OCI-LY7 (cell line): ENCODE measurements at regions not wholly inside any gene's neighbourhood (a gene's known extent, or its start where the extent isn't known, plus 50 kb on each side); places are given as distances from the start of the nearest gene placed in this dataset.

Experiments used
- BruUV-seq: library from RNA; stranded (reverse); fragments of 400-500 nt; replicated peaks from 2 replicates; lab custom pipeline; 2021; lab: Mats Ljungman, UMichigan
- CTCF ChIA-PET: fragments of 300-600 bp; sonication (Branson Sonifier 250); formaldehyde crosslinking; loops from one replicate; lab custom pipeline; 2022; ENCODE audit warnings: antibody characterized with exemption; ENCODE audit not compliant: unreplicated experiment; lab: Charles Lee
- POLR2A ChIA-PET: fragments of 300-600 bp; sonication (Branson Sonifier 250); formaldehyde crosslinking; loops from one replicate; lab custom pipeline; 2022; ENCODE audit warnings: antibody characterized with exemption; lab: Charles Lee
- DNase-seq: peaks from one replicate; pipeline ENCODE4 v3.0.0-alpha.2; 2015; ENCODE audit warnings: low spot score
- H2AFZ ChIP-seq: fragments of 200-600 bp; sonication (generic), shearing (Covaris generic); 2 replicates; pipeline ENCODE4 v1.6.1; 2014; ENCODE audit warnings: mild to moderate bottlenecking, antibody characterized with exemption, low read length, moderate library complexity
- H3K27ac ChIP-seq: fragments of 200-600 bp; sonication (generic); 2 replicates; pipeline ENCODE4 v1.5.1; 2014; ENCODE audit warnings: mixed run types, low read depth, mild to moderate bottlenecking, moderate library complexity, low read length, inconsistent platforms; ENCODE audit not compliant: poor library complexity, severe bottlenecking
- H3K36me3 ChIP-seq: fragments of 200-600 bp; sonication (generic); 2 replicates; pipeline ENCODE4 v1.6.1; 2014; ENCODE audit warnings: mild to moderate bottlenecking, antibody characterized with exemption, low read length, moderate library complexity, mixed read lengths; ENCODE audit not compliant: insufficient read depth
- H3K4me1 ChIP-seq: fragments of 200-600 bp; sonication (generic); 2 replicates; pipeline ENCODE4 v1.5.1; 2014; ENCODE audit warnings: mild to moderate bottlenecking, low read length; ENCODE audit not compliant: insufficient read depth, poor library complexity, severe bottlenecking
- H3K4me2 ChIP-seq: fragments of 200-600 bp; sonication (generic); 2 replicates; pipeline ENCODE4 v1.6.1; 2014; ENCODE audit warnings: mild to moderate bottlenecking, low read length
- H3K4me3 ChIP-seq: fragments of 200-600 bp; sonication (generic); 2 replicates; pipeline ENCODE4 v1.5.1; 2014; ENCODE audit warnings: mild to moderate bottlenecking, low read depth, low read length; ENCODE audit not compliant: poor library complexity, severe bottlenecking
- H3K79me2 ChIP-seq: fragments of 200-600 bp; sonication (generic); 2 replicates; pipeline ENCODE4 v1.6.1; 2016; ENCODE audit warnings: low read depth, mild to moderate bottlenecking, low read length, moderate library complexity, mixed read lengths; ENCODE audit not compliant: insufficient read depth
- H3K9me2 ChIP-seq: fragments of 200-600 bp; sonication (generic); 2 replicates; pipeline ENCODE4 v1.6.1; 2016; ENCODE audit warnings: mild to moderate bottlenecking, low read length, mixed read lengths; ENCODE audit not compliant: insufficient read depth
- H3K9me3 ChIP-seq: fragments of 200-600 bp; sonication (generic); 2 replicates; pipeline ENCODE4 v1.6.1; 2014; ENCODE audit warnings: mild to moderate bottlenecking, mixed run types, low read length, mixed read lengths
- H4K20me1 ChIP-seq: fragments of 200-600 bp; sonication (generic); 2 replicates; pipeline ENCODE4 v1.6.1; 2014; ENCODE audit warnings: mild to moderate bottlenecking, antibody characterized with exemption, low read length, moderate library complexity, mixed read lengths; ENCODE audit not compliant: insufficient read depth
- EZH2phosphoT487 ChIP-seq: fragments of 200-600 bp; sonication (generic); IDR thresholded peaks from 2 replicates; pipeline ENCODE4 v1.6.1; 2018; ENCODE audit warnings: low read depth, borderline replicate concordance, mild to moderate bottlenecking, mixed run types, antibody characterized with exemption, low read length, moderate library complexity, mixed read lengths
- intact Hi-C: fragments of 100-400 bp; cut with micrococcal nuclease; formaldehyde crosslinking; loops from one replicate; pipeline ENCODE4 v1.10.0; 2022; ENCODE audit not compliant: unreplicated experiment
- TF ChIP-seq, protein P1 (sequence below): fragments of 200-600 bp; sonication (generic); conservative IDR thresholded peaks from 2 replicates; pipeline ENCODE4 v1.5.1; 2014; ENCODE audit warnings: mild to moderate bottlenecking, antibody characterized with exemption, low read length, moderate library complexity, mixed read lengths

DNA sequence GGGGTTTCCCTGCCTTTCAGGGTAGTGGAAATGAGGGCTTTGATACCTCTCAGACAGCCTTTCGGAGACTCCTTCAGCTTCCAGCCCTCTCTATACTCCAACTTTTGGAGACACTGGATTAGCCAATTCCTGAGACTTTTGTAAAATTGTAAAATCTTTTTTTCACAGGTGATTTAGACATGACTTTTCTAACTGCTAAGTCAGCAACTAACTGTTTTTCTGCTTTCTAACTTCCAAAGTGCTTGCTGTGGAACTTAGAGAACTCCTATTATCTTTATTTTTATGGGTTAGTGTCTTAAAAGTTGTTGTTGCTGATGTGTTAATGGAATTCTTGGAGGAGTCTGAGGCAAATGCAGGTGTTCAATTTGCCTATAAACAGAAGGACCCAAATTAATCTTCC lies 616.7 kb upstream of the ID2 start:
- Histone ChIP-seq H3K79me2 (no peaks in the 10 kb centered on the region), H3K36me3 (no peaks in the 10 kb centered on the region; the same call in 1 of the 2 replicates), H3K4me3 (no peak overlapping the region), H3K9me3 (peaks cover 18% of the 10 kb centered on the region; the same call in 1 of the 2 replicates), H2AFZ (no peak overlapping the region), H3K27ac (no peak overlapping the region), H3K9me2 (no peaks in the 10 kb centered on the region), H4K20me1 (no peaks in the 10 kb centered on the region), H3K4me2 (no peak overlapping the region), H3K4me1 (peaks cover 5% of the 10 kb centered on the region)
- intact Hi-C loops = no loop called here
- BruUV-seq = no TSS peak
- TF ChIP-seq, protein P1, sequence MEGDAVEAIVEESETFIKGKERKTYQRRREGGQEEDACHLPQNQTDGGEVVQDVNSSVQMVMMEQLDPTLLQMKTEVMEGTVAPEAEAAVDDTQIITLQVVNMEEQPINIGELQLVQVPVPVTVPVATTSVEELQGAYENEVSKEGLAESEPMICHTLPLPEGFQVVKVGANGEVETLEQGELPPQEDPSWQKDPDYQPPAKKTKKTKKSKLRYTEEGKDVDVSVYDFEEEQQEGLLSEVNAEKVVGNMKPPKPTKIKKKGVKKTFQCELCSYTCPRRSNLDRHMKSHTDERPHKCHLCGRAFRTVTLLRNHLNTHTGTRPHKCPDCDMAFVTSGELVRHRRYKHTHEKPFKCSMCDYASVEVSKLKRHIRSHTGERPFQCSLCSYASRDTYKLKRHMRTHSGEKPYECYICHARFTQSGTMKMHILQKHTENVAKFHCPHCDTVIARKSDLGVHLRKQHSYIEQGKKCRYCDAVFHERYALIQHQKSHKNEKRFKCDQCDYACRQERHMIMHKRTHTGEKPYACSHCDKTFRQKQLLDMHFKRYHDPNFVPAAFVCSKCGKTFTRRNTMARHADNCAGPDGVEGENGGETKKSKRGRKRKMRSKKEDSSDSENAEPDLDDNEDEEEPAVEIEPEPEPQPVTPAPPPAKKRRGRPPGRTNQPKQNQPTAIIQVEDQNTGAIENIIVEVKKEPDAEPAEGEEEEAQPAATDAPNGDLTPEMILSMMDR = no peak
- TF ChIP-seq EZH2phosphoT487 = no peak
- POLR2A ChIA-PET = no interaction called here
- no peak for DNase-seq
- CTCF ChIA-PET = no interaction called here

DNA sequence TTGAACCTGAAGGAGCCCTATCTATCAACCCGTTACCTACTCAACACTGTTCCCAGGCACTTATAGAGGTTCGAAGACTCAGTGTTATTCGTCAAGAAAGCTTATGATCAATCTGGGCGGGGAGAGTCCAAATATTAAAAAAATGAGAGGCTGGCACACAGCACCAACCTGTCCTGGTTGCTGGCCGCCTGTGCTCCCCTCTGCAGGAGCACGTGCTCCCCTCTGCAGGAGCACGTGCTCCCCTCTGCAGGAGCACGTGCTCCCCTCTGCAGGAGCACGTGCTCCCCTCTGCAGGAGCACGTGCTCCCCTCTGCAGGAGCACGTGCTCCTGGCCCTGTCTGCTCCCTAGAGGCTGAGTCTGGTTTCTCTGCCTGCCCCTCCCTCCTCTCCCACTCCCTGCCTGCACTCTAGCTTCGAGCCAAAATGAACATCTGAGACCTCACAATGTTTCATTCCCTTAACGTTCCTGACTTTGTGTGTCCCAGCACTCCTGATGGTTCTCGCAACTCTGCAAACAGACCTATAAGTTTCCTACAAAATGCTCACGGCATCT lies 614.0 kb upstream of the ID2 start:
- ChIA-PET CTCF (no interaction called here), POLR2A (no interaction called here)
- H4K20me1 ChIP-seq = no peaks in the 10 kb centered on the region
- H3K4me1 ChIP-seq = peaks cover 5% of the 10 kb centered on the region
- no peaks in the 10 kb centered on the region for H3K9me2 ChIP-seq
- no peak overlapping the region for H2AFZ ChIP-seq
- no peak overlapping the region for H3K27ac ChIP-seq
- H3K36me3 ChIP-seq = no peaks in the 10 kb centered on the region; the same call in 1 of the 2 replicates
- TF ChIP-seq, protein P1 = no peak
- no TSS peak for BruUV-seq
- no peak overlapping the region for H3K4me2 ChIP-seq
- H3K9me3 ChIP-seq = peaks cover 18% of the 10 kb centered on the region; the same call in 1 of the 2 replicates
- H3K79me2 ChIP-seq = no peaks in the 10 kb centered on the region
- no peak overlapping the region for H3K4me3 ChIP-seq
- no peak for DNase-seq
- intact Hi-C loops = no loop called here

DNA sequence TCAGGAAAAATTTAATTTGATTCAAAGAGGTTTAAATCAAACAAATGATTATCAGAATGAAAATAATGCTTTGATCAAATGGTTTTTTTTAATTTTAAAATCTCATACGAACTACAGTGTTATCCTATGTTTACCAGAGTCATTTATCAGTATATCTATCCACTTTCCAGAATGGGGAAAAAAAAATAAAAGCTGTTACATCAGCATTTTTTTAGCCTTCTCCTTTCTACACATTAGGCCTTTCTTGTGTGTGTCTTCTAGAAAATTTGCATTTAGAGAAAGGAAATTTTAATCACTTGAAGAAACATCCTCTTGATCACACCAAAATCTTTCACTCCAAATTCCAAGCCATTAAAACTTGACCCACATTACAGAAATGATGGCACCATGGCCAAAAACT lies 608.9 kb upstream of the ID2 start:
- no peaks in the 10 kb centered on the region for H3K4me1 ChIP-seq
- POLR2A ChIA-PET = no interaction called here
- no peaks in the 10 kb centered on the region for H3K36me3 ChIP-seq
- H3K9me3 ChIP-seq = peaks cover 8% of the 10 kb centered on the region; the same call in 1 of the 2 replicates
- no peaks in the 10 kb centered on the region for H3K9me2 ChIP-seq
- no peak overlapping the region for H3K4me3 ChIP-seq
- H2AFZ ChIP-seq = no peak overlapping the region
- BruUV-seq = no TSS peak
- no peak for DNase-seq
- TF ChIP-seq, protein P1 = no peak
- no peak for TF ChIP-seq EZH2phosphoT487
- H3K27ac ChIP-seq = no peak overlapping the region
- no peaks in the 10 kb centered on the region for H4K20me1 ChIP-seq
- intact Hi-C loops = no loop called here
- no peak overlapping the region for H3K4me2 ChIP-seq
- CTCF ChIA-PET = no interaction called here
- no peaks in the 10 kb centered on the region for H3K79me2 ChIP-seq
